GM12872 (cell line): ENCODE measurements at regions not wholly inside any gene's neighbourhood (a gene's known extent, or its start where the extent isn't known, plus 50 kb on each side); places are given as distances from the start of the nearest gene placed in this dataset.

Experiments used
- CTCF ChIP-seq: IDR thresholded peaks from 3 replicates; pipeline ENCODE4 v1.5.1; 2011; ENCODE audit warnings: low read depth, mild to moderate bottlenecking, low read length, moderate library complexity; ENCODE audit not compliant: insufficient read depth

- no peak for TF ChIP-seq CTCF
Observed at GRCh38 chr1:29447368-29447767, 211.0 kb downstream of the PTPRU start.

GRCh38 chr1:29444782-29445729 is 208.7 kb downstream of the PTPRU start:
- TF ChIP-seq CTCF = no peak

- no peak for TF ChIP-seq CTCF
Observed at GRCh38 chr1:29444081-29444715, 207.9 kb downstream of the PTPRU start.

- TF ChIP-seq CTCF = no peak
Observed at GRCh38 chr1:29441916-29442668, 205.8 kb downstream of the PTPRU start.

GRCh38 chr1:29439615-29440014 is 203.3 kb downstream of the PTPRU start:
- TF ChIP-seq CTCF = no peak

GRCh38 chr1:29438991-29439390 is 202.7 kb downstream of the PTPRU start:
- no peak for TF ChIP-seq CTCF

GRCh38 chr1:29437946-29438345 is 201.6 kb downstream of the PTPRU start:
- TF ChIP-seq CTCF = no peak
